22Rv1 (cell line): ENCODE measurements at regions not wholly inside any gene's neighbourhood (a gene's known extent, or its start where the extent isn't known, plus 50 kb on each side); places are given as distances from the start of the nearest gene placed in this dataset.

ENCODE experiments used
- CTCF ChIP-seq: fragments of 450-650 bp; IDR thresholded peaks from 2 replicates; pipeline ENCODE4 v1.5.1; 2017; ENCODE audit warnings: mild to moderate bottlenecking
- ZFX ChIP-seq: fragments of 450-650 bp; IDR thresholded peaks from 2 replicates; pipeline ENCODE4 v1.6.1; 2017; ENCODE audit warnings: antibody characterized with exemption, borderline replicate concordance

- no peak for TF ChIP-seq CTCF
- no peak for TF ChIP-seq ZFX
These were observed 90.3 kb upstream of the NR5A2 start for GRCh38 chr1:199937161-199937560.
